ENCODE measurements at regions not wholly inside any gene's neighbourhood (a gene's known extent, or its start where the extent isn't known, plus 50 kb on each side); places are given as distances from the start of the nearest gene placed in this dataset.

GRCh38 chr20:6228302-6228843 lies 105.5 kb upstream of the FERMT1 start:
- no peaks in the 10 kb centered on the region for H3K9me3 Mint-ChIP-seq (ENCODE audit: unreplicated experiment)
- peaks cover 5% of the 10 kb centered on the region for H3K36me3 Mint-ChIP-seq (ENCODE audit: unreplicated experiment)
- DNase-seq: no peak
- no peak for TF ChIP-seq CTCF (IDR thresholded peaks at IDR 0.05; ENCODE audit: partially characterized antibody, unreplicated experiment)
- no peak overlapping the region for H3K4me3 Mint-ChIP-seq (ENCODE audit: unreplicated experiment)
- no peak overlapping the region for H3K27ac Mint-ChIP-seq (ENCODE audit: unreplicated experiment)
- H3K4me1 Mint-ChIP-seq (ENCODE audit: low read depth, unreplicated experiment): peaks cover 12% of the 10 kb centered on the region
- peaks cover 1% of the 10 kb centered on the region for H3K27me3 Mint-ChIP-seq (ENCODE audit: unreplicated experiment)

- Mint-ChIP-seq H3K27me3 (ENCODE audit: unreplicated experiment) (no peaks in the 10 kb centered on the region), H3K4me3 (ENCODE audit: unreplicated experiment) (no peak overlapping the region), H3K36me3 (ENCODE audit: unreplicated experiment) (peaks cover 5% of the 10 kb centered on the region), H3K9me3 (ENCODE audit: unreplicated experiment) (no peaks in the 10 kb centered on the region), H3K4me1 (ENCODE audit: low read depth, unreplicated experiment) (no peaks in the 10 kb centered on the region), H3K27ac (ENCODE audit: unreplicated experiment) (no peak overlapping the region)
- TF ChIP-seq CTCF (IDR thresholded peaks at IDR 0.05; ENCODE audit: partially characterized antibody, unreplicated experiment): no peak
- DNase-seq: no peak
Observed at GRCh38 chr20:6213311-6213710, 90.5 kb upstream of the FERMT1 start.

GRCh38 chr20:6212903-6213302 lies 90.1 kb upstream of the FERMT1 start:
- DNase-seq: no peak

GRCh38 chr20:6209093-6209492 lies 86.3 kb upstream of the FERMT1 start:
- H3K4me1 Mint-ChIP-seq (ENCODE audit: low read depth, unreplicated experiment): no peaks in the 10 kb centered on the region
- no peaks in the 10 kb centered on the region for H3K27me3 Mint-ChIP-seq (ENCODE audit: unreplicated experiment)

More at GRCh38 chr20:6212903-6213302, 90.1 kb upstream of the FERMT1 start:
- Mint-ChIP-seq H3K4me1 (ENCODE audit: low read depth, unreplicated experiment) (no peaks in the 10 kb centered on the region), H3K27ac (ENCODE audit: unreplicated experiment) (no peak overlapping the region), H3K4me3 (ENCODE audit: unreplicated experiment) (no peak overlapping the region), H3K36me3 (ENCODE audit: unreplicated experiment) (peaks cover 5% of the 10 kb centered on the region), H3K27me3 (ENCODE audit: unreplicated experiment) (no peaks in the 10 kb centered on the region), H3K9me3 (ENCODE audit: unreplicated experiment) (no peaks in the 10 kb centered on the region)
- no peak for TF ChIP-seq CTCF (IDR thresholded peaks at IDR 0.05; ENCODE audit: partially characterized antibody, unreplicated experiment)

More at GRCh38 chr20:6209093-6209492, 86.3 kb upstream of the FERMT1 start:
- DNase-seq: no peak
- no peak overlapping the region for H3K4me3 Mint-ChIP-seq (ENCODE audit: unreplicated experiment)
- H3K9me3 Mint-ChIP-seq (ENCODE audit: unreplicated experiment): no peaks in the 10 kb centered on the region
- no peak for TF ChIP-seq CTCF (IDR thresholded peaks at IDR 0.05; ENCODE audit: partially characterized antibody, unreplicated experiment)
- H3K27ac Mint-ChIP-seq (ENCODE audit: unreplicated experiment): no peak overlapping the region
- no peaks in the 10 kb centered on the region for H3K36me3 Mint-ChIP-seq (ENCODE audit: unreplicated experiment)

Data from glutamatergic neuron (in vitro differentiated cells).